A673 (cell line): ENCODE measurements at regions not wholly inside any gene's neighbourhood (a gene's known extent, or its start where the extent isn't known, plus 50 kb on each side); places are given as distances from the start of the nearest gene placed in this dataset.

ENCODE experiments used
- CTCF ChIP-seq: fragments of 300-800, 200-600 bp; sonication (generic); conservative IDR thresholded peaks from 2 replicates; pipeline ENCODE4 v1.5.1; 2017; ENCODE audit warnings: low read depth, mild to moderate bottlenecking, antibody characterized with exemption, low read length, moderate library complexity, mixed read lengths
- EZH2 ChIP-seq: fragments of 200-600 bp; sonication (generic); IDR thresholded peaks from 2 replicates; pipeline ENCODE4 v1.6.1; 2017; ENCODE audit warnings: borderline replicate concordance, low read depth, mild to moderate bottlenecking, mixed read lengths, antibody characterized with exemption, low read length; ENCODE audit not compliant: poor library complexity, severe bottlenecking

- TF ChIP-seq CTCF = no peak
- TF ChIP-seq EZH2 = no peak
These were observed 125.1 kb upstream of the STT3B start for GRCh38 chr3:31407665-31408064.
